NCI-H69 (cell line): ENCODE measurements at regions not wholly inside any gene's neighbourhood (a gene's known extent, or its start where the extent isn't known, plus 50 kb on each side); places are given as distances from the start of the nearest gene placed in this dataset.
"Not testable (repeated sequence)": the region's sequence is repeated elsewhere in the genome, so short reads cannot be mapped to it uniquely, and the experiment has no call there.

Source experiments
- DNase-seq: peaks from one replicate; lab custom pipeline; 2025; lab: John Stamatoyannopoulos, UW

- DNase-seq: not testable (repeated sequence)
Measured at GRCh38 chr6:58365856-58366255, 1048.4 kb downstream of the PRIM2 start.

- DNase-seq: not testable (repeated sequence)
Measured at GRCh38 chr6:58406659-58407058, 1089.2 kb downstream of the PRIM2 start.

- no peak for DNase-seq
Measured at GRCh38 chr6:58419321-58419720, 1101.9 kb downstream of the PRIM2 start.
